HEK293T (cell line): ENCODE measurements at regions not wholly inside any gene's neighbourhood (a gene's known extent, or its start where the extent isn't known, plus 50 kb on each side); places are given as distances from the start of the nearest gene placed in this dataset.

Source experiments
- CTCF ChIA-PET: fragments of 350-600 bp; formaldehyde crosslinking; extraction: SDS; loops from one replicate; lab custom pipeline; 2021; ENCODE audit warnings: antibody characterized with exemption, inconsistent platforms; lab: Yijun Ruan, JAX
- POLR2A ChIA-PET: fragments of 350-600 bp; formaldehyde crosslinking; extraction: SDS; loops from one replicate; lab custom pipeline; 2020; ENCODE audit warnings: antibody characterized with exemption, inconsistent platforms; lab: Yijun Ruan, JAX
- DNase-seq: peaks from one replicate; pipeline ENCODE4 v3.0.0; 2012; ENCODE audit warnings: mixed read lengths; ENCODE audit errors: extremely low spot score
- ARNT ChIP-seq: fragments of 450-650 bp; IDR thresholded peaks from 2 replicates; pipeline ENCODE4 v1.6.1; 2017; ENCODE audit warnings: mild to moderate bottlenecking
- BHLHE40 ChIP-seq: fragments of 450-650 bp; IDR thresholded peaks from 2 replicates; pipeline ENCODE4 v1.6.1; 2016; ENCODE audit warnings: mild to moderate bottlenecking, moderate library complexity, borderline replicate concordance
- CTBP1 ChIP-seq: fragments of 450-650 bp; IDR thresholded peaks from 2 replicates; pipeline ENCODE4 v1.6.1; 2016; ENCODE audit warnings: borderline replicate concordance
- ELF4 ChIP-seq: fragments of 450-650 bp; IDR thresholded peaks from 2 replicates; pipeline ENCODE4 v1.6.1; 2017; ENCODE audit warnings: antibody characterized with exemption
- FOXA1 ChIP-seq: fragments of 450-650 bp; IDR thresholded peaks from 2 replicates; pipeline ENCODE4 v1.6.1; 2016; ENCODE audit warnings: mild to moderate bottlenecking
- FOXK2 ChIP-seq: fragments of 450-650 bp; IDR thresholded peaks from 2 replicates; pipeline ENCODE4 v1.6.1; 2016; ENCODE audit warnings: mild to moderate bottlenecking
- FOXM1 ChIP-seq: fragments of 450-650 bp; IDR thresholded peaks from 2 replicates; pipeline ENCODE4 v1.6.1; 2017; ENCODE audit warnings: mild to moderate bottlenecking, borderline replicate concordance
- HDGF ChIP-seq: fragments of 450-650 bp; IDR thresholded peaks from 2 replicates; pipeline ENCODE4 v1.6.1; 2017; ENCODE audit warnings: antibody characterized with exemption, borderline replicate concordance
- L3MBTL2 ChIP-seq: fragments of 450-650 bp; conservative IDR thresholded peaks from 2 replicates; pipeline ENCODE4 v1.6.1; 2016; ENCODE audit warnings: mild to moderate bottlenecking
- LEF1 ChIP-seq: fragments of 450-650 bp; IDR thresholded peaks from 2 replicates; pipeline ENCODE4 v1.6.1; 2017; ENCODE audit warnings: mild to moderate bottlenecking, borderline replicate concordance
- NFRKB ChIP-seq: fragments of 450-650 bp; IDR thresholded peaks from 2 replicates; pipeline ENCODE4 v1.6.1; 2016; ENCODE audit warnings: mild to moderate bottlenecking, moderate library complexity
- PKNOX1 ChIP-seq: fragments of 450-650 bp; IDR thresholded peaks from 2 replicates; pipeline ENCODE4 v1.6.1; 2016
- SP1 ChIP-seq: fragments of 450-650 bp; IDR thresholded peaks from 2 replicates; pipeline ENCODE4 v1.6.1; 2017
- SUZ12 ChIP-seq: fragments of 450-650 bp; IDR thresholded peaks from 2 replicates; pipeline ENCODE4 v1.6.1; 2016; ENCODE audit warnings: mild to moderate bottlenecking
- TARDBP ChIP-seq: fragments of 450-650 bp; IDR thresholded peaks from 2 replicates; pipeline ENCODE4 v1.6.1; 2016
- ZNF384 ChIP-seq: fragments of 450-650 bp; IDR thresholded peaks from 2 replicates; pipeline ENCODE4 v1.6.1; 2016

- DNase-seq = no peak
- CTCF ChIA-PET = interaction anchor here (2.4 to 5.1 kb wide), 3 partner anchors 29 to 187 kb away, joined by 12 to 75 read pairs (median 39); no protein-coding TSS in a partner anchor
- POLR2A ChIA-PET = interaction anchor here (2.2 kb wide), 1 partner anchor 30 kb away, joined by 13 read pairs; no protein-coding TSS in a partner anchor
- TF ChIP-seq CTBP1 = no peak
- TF ChIP-seq FOXK2 = no peak
- no peak for TF ChIP-seq NFRKB
- TF ChIP-seq ZNF384 = no peak
- TF ChIP-seq TARDBP = no peak
- TF ChIP-seq FOXM1 = no peak
- TF ChIP-seq SP1 = no peak
- no peak for TF ChIP-seq BHLHE40
- no peak for TF ChIP-seq FOXA1
- no peak for TF ChIP-seq LEF1
Measured at GRCh38 chr1:93815366-93816110, 63.5 kb downstream of the DNTTIP2 start.

- TF ChIP-seq ARNT (no peak), FOXM1 (no peak), LEF1 (no peak), BHLHE40 (no peak), NFRKB (no peak), ELF4 (no peak), TARDBP (no peak), SP1 (no peak), ZNF384 (no peak), FOXK2 (no peak), L3MBTL2 (no peak)
- CTCF ChIA-PET = interaction anchor here (1.3 to 5.1 kb wide), 7 partner anchors 10 to 191 kb away, joined by 3 to 75 read pairs (median 4); no protein-coding TSS in a partner anchor
- POLR2A ChIA-PET = interaction anchor here (2.2 kb wide), 1 partner anchor 31 kb away, joined by 13 read pairs; no protein-coding TSS in a partner anchor
- DNase-seq = no peak
Measured at GRCh38 chr1:93814795-93815340, 64.1 kb downstream of the DNTTIP2 start.

- ChIA-PET POLR2A (interaction anchor here (0.7 to 2.2 kb wide), 2 partner anchors 32 to 185 kb away, joined by 5 to 13 read pairs; no protein-coding TSS in a partner anchor), CTCF (interaction anchor here (0.5 to 5.1 kb wide), 15 partner anchors 9 to 1799 kb away, joined by 3 to 75 read pairs (median 3); no protein-coding TSS in a partner anchor)
- peak; percentile 93 for TF ChIP-seq LEF1
- TF ChIP-seq ZNF384 = no peak
- peak; percentile 75 for DNase-seq
Measured at GRCh38 chr1:93814059-93814794, 64.8 kb downstream of the DNTTIP2 start.

GRCh38 chr1:93813076-93813475 lies 65.9 kb downstream of the DNTTIP2 start:
- TF ChIP-seq FOXK2 (no peak), CTBP1 (no peak), SUZ12 (no peak), PKNOX1 (no peak), LEF1 (no peak), NFRKB (no peak), FOXM1 (no peak), SP1 (no peak), ZNF384 (no peak), FOXA1 (no peak), HDGF (no peak), ELF4 (no peak), L3MBTL2 (no peak), ARNT (no peak), BHLHE40 (no peak), TARDBP (no peak)
- no peak for DNase-seq
- ChIA-PET POLR2A (no interaction called here), CTCF (interaction anchor here (0.6 to 5.1 kb wide), 6 partner anchors 11 to 185 kb away, joined by 3 to 75 read pairs (median 10); no protein-coding TSS in a partner anchor)

- TF ChIP-seq L3MBTL2 = no peak
- no peak for TF ChIP-seq FOXM1
- TF ChIP-seq SUZ12 = no peak
- TF ChIP-seq LEF1 = no peak
- TF ChIP-seq PKNOX1 = no peak
- TF ChIP-seq HDGF = no peak
- TF ChIP-seq FOXK2 = no peak
- TF ChIP-seq BHLHE40 = no peak
- TF ChIP-seq ARNT = no peak
- no peak for TF ChIP-seq FOXA1
- no peak for TF ChIP-seq ZNF384
- TF ChIP-seq TARDBP = no peak
- no peak for TF ChIP-seq NFRKB
- no peak for TF ChIP-seq CTBP1
- no peak for TF ChIP-seq ELF4
- no peak for TF ChIP-seq SP1
- POLR2A ChIA-PET = interaction anchor here (1.1 kb wide), 1 partner anchor 35 kb away, joined by 4 read pairs; no protein-coding TSS in a partner anchor
Measured at GRCh38 chr1:93811326-93812065, 67.5 kb downstream of the DNTTIP2 start.

More at GRCh38 chr1:93811326-93812065, 67.5 kb downstream of the DNTTIP2 start:
- DNase-seq = no peak
- CTCF ChIA-PET = interaction anchor here (0.7 to 5.1 kb wide), 2 partner anchors 33 to 183 kb away, joined by 4 to 75 read pairs; no protein-coding TSS in a partner anchor
